ENCODE measurements at regions not wholly inside any gene's neighbourhood (a gene's known extent, or its start where the extent isn't known, plus 50 kb on each side); places are given as distances from the start of the nearest gene placed in this dataset.

GRCh38 chr16:55982597-55982996 lies 107.4 kb upstream of the CES5A start:
- H3K4me3 Mint-ChIP-seq = no peak overlapping the region
- peaks cover 18% of the 10 kb centered on the region for H3K27me3 Mint-ChIP-seq
- no peaks in the 10 kb centered on the region for H3K36me3 Mint-ChIP-seq
- no peak for DNase-seq
- POLR2A ChIA-PET = no interaction called here
- ATAC-seq (ENCODE audit: low read depth) = no peak
- H3K27ac Mint-ChIP-seq = no peak overlapping the region
- H3K4me1 Mint-ChIP-seq = no peaks in the 10 kb centered on the region
- H3K9me3 Mint-ChIP-seq = no peaks in the 10 kb centered on the region

- Mint-ChIP-seq H3K4me1 (no peaks in the 10 kb centered on the region), H3K4me3 (no peak overlapping the region), H3K27ac (no peak overlapping the region), H3K9me3 (no peaks in the 10 kb centered on the region), H3K27me3 (peaks cover 14% of the 10 kb centered on the region), H3K36me3 (no peaks in the 10 kb centered on the region)
- DNase-seq (no peak), ATAC-seq (ENCODE audit: low read depth) (no peak)
- POLR2A ChIA-PET = no interaction called here
These were observed 106.4 kb upstream of the CES5A start for GRCh38 chr16:55981557-55981956.

GRCh38 chr16:55976815-55977214 lies 101.6 kb upstream of the CES5A start:
- peaks cover 8% of the 10 kb centered on the region for H3K27me3 Mint-ChIP-seq
- H3K36me3 Mint-ChIP-seq = no peaks in the 10 kb centered on the region
- ATAC-seq (ENCODE audit: low read depth) (no peak), DNase-seq (no peak)
- H3K9me3 Mint-ChIP-seq = no peaks in the 10 kb centered on the region
- POLR2A ChIA-PET = no interaction called here
- H3K27ac Mint-ChIP-seq = no peak overlapping the region
- no peak overlapping the region for H3K4me3 Mint-ChIP-seq
- no peaks in the 10 kb centered on the region for H3K4me1 Mint-ChIP-seq

- H3K4me3 Mint-ChIP-seq = no peak overlapping the region
- POLR2A ChIA-PET = no interaction called here
- no peaks in the 10 kb centered on the region for H3K9me3 Mint-ChIP-seq
- DNase-seq (no peak), ATAC-seq (ENCODE audit: low read depth) (no peak)
- H3K4me1 Mint-ChIP-seq = no peaks in the 10 kb centered on the region
- H3K36me3 Mint-ChIP-seq = no peaks in the 10 kb centered on the region
- no peak overlapping the region for H3K27ac Mint-ChIP-seq
- H3K27me3 Mint-ChIP-seq = peaks cover 6% of the 10 kb centered on the region
These were observed 96.3 kb upstream of the CES5A start for GRCh38 chr16:55971447-55971846.

GRCh38 chr16:55968221-55968620 lies 93.0 kb upstream of the CES5A start:
- no peaks in the 10 kb centered on the region for H3K4me1 Mint-ChIP-seq
- H3K27ac Mint-ChIP-seq = no peak overlapping the region
- H3K27me3 Mint-ChIP-seq = peaks cover 2% of the 10 kb centered on the region
- POLR2A ChIA-PET = no interaction called here
- no peak overlapping the region for H3K4me3 Mint-ChIP-seq
- no peaks in the 10 kb centered on the region for H3K9me3 Mint-ChIP-seq
- no peak for ATAC-seq (ENCODE audit: low read depth)
- no peaks in the 10 kb centered on the region for H3K36me3 Mint-ChIP-seq
- DNase-seq = no peak

- no peaks in the 10 kb centered on the region for H3K36me3 Mint-ChIP-seq
- H3K27ac Mint-ChIP-seq = no peak overlapping the region
- POLR2A ChIA-PET = no interaction called here
- no peak overlapping the region for H3K4me3 Mint-ChIP-seq
- no peaks in the 10 kb centered on the region for H3K9me3 Mint-ChIP-seq
- ATAC-seq (ENCODE audit: low read depth) = no peak
- H3K4me1 Mint-ChIP-seq = no peaks in the 10 kb centered on the region
- no peaks in the 10 kb centered on the region for H3K27me3 Mint-ChIP-seq
- DNase-seq = no peak
These were observed 89.8 kb upstream of the CES5A start for GRCh38 chr16:55964923-55965475.

- POLR2A ChIA-PET = no interaction called here
- Mint-ChIP-seq H3K4me3 (no peak overlapping the region), H3K9me3 (no peaks in the 10 kb centered on the region), H3K27ac (no peak overlapping the region), H3K27me3 (peaks cover 12% of the 10 kb centered on the region), H3K36me3 (no peaks in the 10 kb centered on the region), H3K4me1 (no peaks in the 10 kb centered on the region)
- ATAC-seq (ENCODE audit: low read depth) (no peak), DNase-seq (no peak)
These were observed 80.7 kb upstream of the CES5A start for GRCh38 chr16:55955845-55956244.

DNA sequence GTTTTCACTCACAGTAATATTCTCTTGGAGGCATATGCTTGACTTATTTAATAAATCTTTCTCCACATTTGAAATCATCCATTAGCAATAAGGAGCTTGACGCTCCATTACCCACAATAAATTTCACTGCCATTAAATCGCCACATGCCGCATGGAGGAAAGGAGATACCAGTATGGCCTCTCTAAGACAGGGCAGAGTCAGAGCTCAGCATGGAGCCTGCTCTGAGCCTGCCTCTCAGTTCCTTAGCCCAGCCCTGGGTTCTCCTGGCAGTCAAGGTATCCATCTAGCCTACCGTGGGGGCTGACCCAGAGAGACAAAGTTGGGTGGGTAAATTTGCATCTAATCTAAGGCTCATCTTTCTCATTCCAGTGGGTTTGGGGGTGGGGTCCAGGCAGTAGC lies 80.3 kb upstream of the CES5A start:
- Mint-ChIP-seq H3K9me3 (no peaks in the 10 kb centered on the region), H3K27ac (no peak overlapping the region), H3K36me3 (peaks cover under 1% of the 10 kb centered on the region), H3K4me1 (no peaks in the 10 kb centered on the region), H3K27me3 (peaks cover 14% of the 10 kb centered on the region), H3K4me3 (no peak overlapping the region)
- POLR2A ChIA-PET = no interaction called here
- ATAC-seq (ENCODE audit: low read depth) = no peak
- DNase-seq = no peak

DNA sequence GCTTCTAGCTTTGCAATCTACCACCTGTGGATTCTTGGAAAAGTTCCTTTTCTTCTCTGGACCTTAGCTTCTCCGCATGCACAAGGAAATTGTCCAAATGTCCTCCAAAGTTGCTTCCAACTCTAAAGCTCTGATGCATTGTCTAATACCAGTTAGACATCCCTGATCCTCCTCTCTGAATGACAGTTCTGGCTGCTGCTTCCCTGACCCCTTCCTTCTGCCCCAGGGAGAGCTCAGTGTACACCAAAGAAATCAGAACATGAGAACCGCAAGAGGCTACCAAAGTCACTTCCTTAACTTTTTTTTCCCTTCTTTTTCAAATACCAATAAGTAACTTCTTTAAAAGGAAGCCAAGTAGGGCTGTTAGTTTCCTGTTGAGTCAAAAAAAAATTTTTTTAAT lies 79.7 kb upstream of the CES5A start:
- Mint-ChIP-seq H3K4me1 (no peaks in the 10 kb centered on the region), H3K36me3 (peaks cover 2% of the 10 kb centered on the region), H3K9me3 (no peaks in the 10 kb centered on the region), H3K27me3 (peaks cover 16% of the 10 kb centered on the region), H3K27ac (no peak overlapping the region), H3K4me3 (no peak overlapping the region)
- POLR2A ChIA-PET = no interaction called here
- DNase-seq (no peak), ATAC-seq (ENCODE audit: low read depth) (no peak)

DNA sequence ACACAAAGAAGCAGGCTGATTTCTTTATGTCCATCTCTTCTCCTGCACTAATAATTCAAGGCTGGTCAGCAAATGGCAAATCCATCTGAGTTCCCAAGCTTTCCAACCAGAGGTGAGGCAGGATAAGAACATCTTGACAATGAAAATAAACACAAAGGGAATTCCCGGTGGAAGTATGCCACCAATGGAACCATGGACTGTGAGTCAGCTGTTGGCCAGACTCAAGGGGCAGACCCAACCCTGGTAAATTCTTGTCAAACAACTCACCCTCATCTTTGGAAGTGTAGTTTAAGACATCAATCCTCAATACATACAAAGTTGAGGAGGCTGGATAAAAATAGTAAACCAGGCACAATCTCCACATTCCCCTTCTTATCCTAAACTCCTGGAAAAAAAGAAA lies 74.3 kb upstream of the CES5A start:
- H3K36me3 Mint-ChIP-seq = peaks cover 2% of the 10 kb centered on the region

GRCh38 chr16:55948230-55948629 lies 73.1 kb upstream of the CES5A start:
- POLR2A ChIA-PET = no interaction called here
- H3K36me3 Mint-ChIP-seq = peaks cover 2% of the 10 kb centered on the region

More for the DNA sequence above, 74.3 kb upstream of the CES5A start:
- Mint-ChIP-seq H3K27ac (no peak overlapping the region), H3K9me3 (no peaks in the 10 kb centered on the region), H3K27me3 (peaks cover 23% of the 10 kb centered on the region), H3K4me1 (no peaks in the 10 kb centered on the region), H3K4me3 (no peak overlapping the region)
- POLR2A ChIA-PET = no interaction called here
- ATAC-seq (ENCODE audit: low read depth) = no peak
- DNase-seq = no peak

DNA sequence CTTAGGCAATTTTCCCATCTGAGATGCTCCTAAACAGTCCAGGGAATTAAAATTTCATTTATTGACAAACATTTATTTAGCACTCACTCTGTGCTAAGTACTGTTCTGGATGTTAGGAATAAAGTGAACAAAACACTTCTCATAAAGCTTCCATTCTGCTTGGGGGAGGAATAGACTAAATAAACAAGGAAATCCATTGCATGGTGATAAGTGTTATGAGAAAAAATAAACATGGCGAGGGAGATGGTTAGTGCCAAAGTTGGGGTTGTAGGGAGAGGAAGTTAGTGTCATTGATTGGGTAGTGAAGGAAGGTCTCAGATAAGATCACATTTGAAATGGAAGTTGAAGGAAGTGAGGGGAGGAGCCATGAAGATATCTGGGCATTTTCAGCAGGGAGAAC lies 72.2 kb upstream of the CES5A start:
- Mint-ChIP-seq H3K36me3 (peaks cover 2% of the 10 kb centered on the region), H3K9me3 (no peaks in the 10 kb centered on the region), H3K4me3 (no peak overlapping the region), H3K4me1 (no peaks in the 10 kb centered on the region), H3K27ac (no peak overlapping the region), H3K27me3 (peaks cover 26% of the 10 kb centered on the region)
- ATAC-seq (ENCODE audit: low read depth) (no peak), DNase-seq (no peak)
- POLR2A ChIA-PET = no interaction called here

More at GRCh38 chr16:55948230-55948629, 73.1 kb upstream of the CES5A start:
- DNase-seq (no peak), ATAC-seq (ENCODE audit: low read depth) (no peak)
- Mint-ChIP-seq H3K4me3 (no peak overlapping the region), H3K9me3 (no peaks in the 10 kb centered on the region), H3K27ac (no peak overlapping the region), H3K4me1 (no peaks in the 10 kb centered on the region), H3K27me3 (peaks cover 23% of the 10 kb centered on the region)

DNA sequence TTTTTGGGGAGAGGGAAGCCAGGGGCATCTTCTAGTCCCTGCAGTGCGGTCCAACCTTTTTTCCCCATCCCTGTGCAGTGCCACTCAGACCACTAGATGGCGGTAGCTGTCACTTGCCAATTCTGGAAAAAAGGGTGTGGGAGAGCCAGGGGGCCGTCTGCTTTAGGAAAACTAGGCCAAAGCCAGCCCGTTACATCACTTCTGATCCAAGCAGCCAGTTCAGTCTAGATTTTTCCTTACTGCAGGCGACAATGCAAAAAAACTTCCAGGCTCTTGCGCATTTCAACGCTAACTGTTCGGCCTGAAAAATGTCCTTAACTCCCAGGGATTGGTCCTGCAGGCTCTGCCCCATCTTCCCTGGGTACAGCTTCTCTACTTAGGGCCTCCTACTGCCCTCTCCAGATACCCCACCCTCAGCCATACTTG lies 69.2 kb upstream of the CES5A start:
- ATAC-seq (ENCODE audit: low read depth) (no peak), DNase-seq (peak; percentile 51)
- no peaks in the 10 kb centered on the region for H3K4me1 Mint-ChIP-seq
- no peak overlapping the region for H3K27ac Mint-ChIP-seq
- no peaks in the 10 kb centered on the region for H3K36me3 Mint-ChIP-seq
- no peaks in the 10 kb centered on the region for H3K9me3 Mint-ChIP-seq
- H3K4me3 Mint-ChIP-seq = no peak overlapping the region
- peaks cover 21% of the 10 kb centered on the region for H3K27me3 Mint-ChIP-seq
- POLR2A ChIA-PET = no interaction called here

GRCh38 chr16:55943267-55943666 lies 68.1 kb upstream of the CES5A start:
- DNase-seq = no peak
- POLR2A ChIA-PET = no interaction called here
- H3K9me3 Mint-ChIP-seq = no peaks in the 10 kb centered on the region

GRCh38 chr16:55942821-55943220 lies 67.6 kb upstream of the CES5A start:
- Mint-ChIP-seq H3K27me3 (peaks cover 24% of the 10 kb centered on the region), H3K9me3 (no peaks in the 10 kb centered on the region), H3K4me3 (no peak overlapping the region), H3K36me3 (no peaks in the 10 kb centered on the region), H3K27ac (no peak overlapping the region), H3K4me1 (no peaks in the 10 kb centered on the region)
- no peak for DNase-seq
- POLR2A ChIA-PET = no interaction called here
- no peak for ATAC-seq (ENCODE audit: low read depth)

More at GRCh38 chr16:55943267-55943666, 68.1 kb upstream of the CES5A start:
- no peak for ATAC-seq (ENCODE audit: low read depth)
- H3K27me3 Mint-ChIP-seq = peaks cover 24% of the 10 kb centered on the region
- no peaks in the 10 kb centered on the region for H3K36me3 Mint-ChIP-seq
- H3K4me3 Mint-ChIP-seq = no peak overlapping the region
- no peak overlapping the region for H3K27ac Mint-ChIP-seq
- no peaks in the 10 kb centered on the region for H3K4me1 Mint-ChIP-seq
